Trophoblast cell (in vitro differentiated cells and primary cell): ENCODE measurements at regions not wholly inside any gene's neighbourhood (a gene's known extent, or its start where the extent isn't known, plus 50 kb on each side); places are given as distances from the start of the nearest gene placed in this dataset.

Experiments used
- DNase-seq, 2 donors: peaks; one replicate each; pipeline ENCODE4 v3.0.0-alpha.2; 2016
- H2AFZ ChIP-seq: 2 replicates; pipeline ENCODE4 v1.6.1; 2013; ENCODE audit warnings: low read length, moderate library complexity, mild to moderate bottlenecking; ENCODE audit not compliant: insufficient read depth, poor library complexity
- H2AK5ac ChIP-seq: 2 replicates; pipeline ENCODE4 v1.6.1; 2013; ENCODE audit warnings: mild to moderate bottlenecking, low read length
- H2BK120ac ChIP-seq: 2 replicates; pipeline ENCODE4 v1.6.1; 2013; ENCODE audit warnings: low read length, mild to moderate bottlenecking, moderate library complexity; ENCODE audit not compliant: insufficient read depth, poor library complexity
- H2BK12ac ChIP-seq: 2 replicates; pipeline ENCODE4 v1.6.1; 2013; ENCODE audit warnings: mild to moderate bottlenecking, low read length, moderate library complexity
- H2BK5ac ChIP-seq: 2 replicates; pipeline ENCODE4 v1.6.1; 2013; ENCODE audit warnings: low read length, low read depth, moderate library complexity, mild to moderate bottlenecking; ENCODE audit not compliant: poor library complexity
- H3K14ac ChIP-seq: 2 replicates; pipeline ENCODE4 v1.6.1; 2013; ENCODE audit warnings: mild to moderate bottlenecking, low read length
- H3K18ac ChIP-seq: 2 replicates; pipeline ENCODE4 v1.6.1; 2013; ENCODE audit warnings: mild to moderate bottlenecking, low read length
- H3K23ac ChIP-seq: 2 replicates; pipeline ENCODE4 v1.6.1; 2013; ENCODE audit warnings: low read length
- H3K27ac ChIP-seq: 2 replicates; pipeline ENCODE4 v1.5.1; 2013; ENCODE audit warnings: low read depth, mild to moderate bottlenecking, inconsistent platforms, low read length, moderate library complexity
- H3K27me3 ChIP-seq: 2 replicates; pipeline ENCODE4 v1.6.1; 2013; ENCODE audit warnings: inconsistent platforms, mild to moderate bottlenecking, low read length, moderate library complexity; ENCODE audit not compliant: insufficient read depth
- H3K36me3 ChIP-seq, 2 experiments: 1 replicate in 1 of 2; 2 replicates in 1 of 2; pipeline ENCODE4 v1.6.1; 2013; ENCODE audit warnings: low read length in 2 of 2, mild to moderate bottlenecking in 2 of 2, moderate library complexity in 1 of 2; ENCODE audit not compliant: insufficient read depth in 2 of 2, control insufficient read depth in 1 of 2
- H3K4ac ChIP-seq: 2 replicates; pipeline ENCODE4 v1.6.1; 2013; ENCODE audit warnings: low read depth, mild to moderate bottlenecking, low read length, moderate library complexity
- H3K4me1 ChIP-seq, 2 experiments: 1 replicate in 1 of 2; 2 replicates in 1 of 2; pipeline ENCODE4 v1.6.1; 2013; ENCODE audit warnings: low read length in 2 of 2, mild to moderate bottlenecking in 2 of 2, moderate library complexity in 1 of 2; ENCODE audit not compliant: insufficient read depth in 2 of 2, control insufficient read depth in 1 of 2
- H3K4me2 ChIP-seq: 2 replicates; pipeline ENCODE4 v1.6.1; 2013; ENCODE audit warnings: inconsistent platforms, mild to moderate bottlenecking, low read length, moderate library complexity
- H3K4me3 ChIP-seq: 2 replicates; pipeline ENCODE4 v1.5.1; 2013; ENCODE audit warnings: mild to moderate bottlenecking, low read depth, low read length, inconsistent platforms
- H3K79me1 ChIP-seq: one replicate; pipeline ENCODE4 v1.6.1; 2013; ENCODE audit warnings: low read length
- H3K79me2 ChIP-seq: 2 replicates; pipeline ENCODE4 v1.6.1; 2013; ENCODE audit warnings: low read length, mild to moderate bottlenecking; ENCODE audit not compliant: control insufficient read depth, insufficient read depth, poor library complexity
- H3K9ac ChIP-seq: 2 replicates; pipeline ENCODE4 v1.6.1; 2013; ENCODE audit warnings: mild to moderate bottlenecking, low read length
- H3K9me3 ChIP-seq: 2 replicates; pipeline ENCODE4 v1.6.1; 2013; ENCODE audit warnings: low read depth, mild to moderate bottlenecking, control low read depth, inconsistent platforms, low read length; ENCODE audit not compliant: insufficient read depth
- H4K12ac ChIP-seq: 2 replicates; pipeline ENCODE4 v1.6.1; 2013; ENCODE audit warnings: low read depth, mild to moderate bottlenecking, low read length, moderate library complexity
- H4K8ac ChIP-seq: 2 replicates; pipeline ENCODE4 v1.6.1; 2013; ENCODE audit warnings: low read depth, mild to moderate bottlenecking, low read length, moderate library complexity
- H4K91ac ChIP-seq: one replicate; pipeline ENCODE4 v1.6.1; 2013; ENCODE audit warnings: low read depth, mild to moderate bottlenecking, low read length, moderate library complexity
- WGBS: extraction: QIAGEN DNeasy Blood & Tissue Kit; methylation state at CpG from one replicate; pipeline ENCODE4 v1.1.7; 2013; ENCODE audit warnings: missing lambda C conversion rate; ENCODE audit not compliant: insufficient read length, insufficient coverage; ENCODE audit errors: extremely low coverage; 5-methylcytosine and 5-hydroxymethylcytosine counted together

DNA sequence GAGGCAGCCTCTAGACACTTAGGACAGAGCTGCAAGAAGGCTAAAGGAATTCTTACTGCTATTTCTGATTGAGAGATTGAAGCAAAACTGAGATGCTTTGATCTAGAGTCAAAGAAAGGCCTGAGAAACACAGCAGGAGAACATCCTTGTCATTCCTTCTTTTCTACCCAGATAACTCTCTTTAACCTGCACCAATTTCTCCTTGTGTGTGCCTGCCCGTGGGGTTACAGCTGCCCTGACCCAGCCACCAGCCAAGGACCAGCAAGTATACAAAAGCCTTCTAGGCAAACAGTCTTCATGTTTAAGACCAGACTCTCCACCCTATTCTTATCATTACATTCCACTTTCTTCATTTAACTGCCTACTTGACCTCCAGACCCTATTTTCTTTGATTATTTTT is 81.7 kb upstream of the PRB2 start:
- Histone ChIP-seq H3K9ac (no peak overlapping the region), H2BK5ac (no peak overlapping the region), H2AK5ac (no peak overlapping the region), H3K4ac (no peak overlapping the region), H2BK12ac (no peak overlapping the region), H3K14ac (no peak overlapping the region), H3K27me3 (no peaks in the 10 kb centered on the region), H3K23ac (no peak overlapping the region), H3K4me1 (no peaks in the 10 kb centered on the region), H3K18ac (no peak overlapping the region), H3K79me2 (no peaks in the 10 kb centered on the region), H3K79me1 (no peaks in the 10 kb centered on the region), H3K36me3 (no peaks in the 10 kb centered on the region), H3K4me2 (no peak overlapping the region), H2BK120ac (no peak overlapping the region), H3K9me3 (no peaks in the 10 kb centered on the region), H4K91ac (no peak overlapping the region), H4K12ac (no peak overlapping the region), H2AFZ (no peak overlapping the region), H3K4me3 (no peak overlapping the region), H4K8ac (no peak overlapping the region), H3K27ac (no peak overlapping the region)
- WGBS: no CpG with 5 or more reads among the region's 1 CpG
- DNase-seq: peak; percentile 62 to 71

DNA sequence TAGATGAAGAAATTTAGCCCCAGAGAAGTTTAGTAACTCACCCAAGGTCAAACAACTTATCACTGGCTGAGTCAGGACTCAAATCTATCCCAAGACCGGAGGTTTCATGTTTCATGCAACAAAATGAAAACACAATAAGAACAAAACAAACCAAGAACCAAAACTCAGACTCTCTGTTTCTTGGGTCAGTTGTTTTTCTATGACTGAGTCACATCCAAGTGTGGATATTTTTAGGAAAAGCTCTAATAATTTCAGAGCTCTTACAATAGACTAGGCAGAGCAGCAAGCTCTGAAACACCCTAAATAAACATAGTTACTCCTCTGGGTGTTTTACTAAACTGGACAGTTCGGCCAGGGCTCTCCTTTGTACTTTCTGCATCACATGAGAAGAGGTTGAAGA is 87.6 kb upstream of the PRB2 start:
- Histone ChIP-seq H3K4me2 (no peak overlapping the region), H3K27me3 (no peaks in the 10 kb centered on the region), H3K4me3 (no peak overlapping the region), H3K9ac (no peak overlapping the region), H3K14ac (no peak overlapping the region), H3K4ac (no peak overlapping the region), H3K18ac (no peak overlapping the region), H4K8ac (no peak overlapping the region), H4K91ac (no peak overlapping the region), H3K9me3 (peaks cover 2% of the 10 kb centered on the region), H3K79me2 (no peaks in the 10 kb centered on the region), H2BK120ac (no peak overlapping the region), H3K36me3 (no peaks in the 10 kb centered on the region), H4K12ac (no peak overlapping the region), H2AK5ac (no peak overlapping the region), H2BK12ac (no peak overlapping the region), H3K79me1 (no peaks in the 10 kb centered on the region), H3K27ac (no peak overlapping the region), H3K4me1 (no peaks in the 10 kb centered on the region), H2BK5ac (no peak overlapping the region), H2AFZ (no peak overlapping the region), H3K23ac (no peak overlapping the region)
- no peak for DNase-seq
- no CpG with 5 or more reads among the region's 2 CpGs for WGBS

DNA sequence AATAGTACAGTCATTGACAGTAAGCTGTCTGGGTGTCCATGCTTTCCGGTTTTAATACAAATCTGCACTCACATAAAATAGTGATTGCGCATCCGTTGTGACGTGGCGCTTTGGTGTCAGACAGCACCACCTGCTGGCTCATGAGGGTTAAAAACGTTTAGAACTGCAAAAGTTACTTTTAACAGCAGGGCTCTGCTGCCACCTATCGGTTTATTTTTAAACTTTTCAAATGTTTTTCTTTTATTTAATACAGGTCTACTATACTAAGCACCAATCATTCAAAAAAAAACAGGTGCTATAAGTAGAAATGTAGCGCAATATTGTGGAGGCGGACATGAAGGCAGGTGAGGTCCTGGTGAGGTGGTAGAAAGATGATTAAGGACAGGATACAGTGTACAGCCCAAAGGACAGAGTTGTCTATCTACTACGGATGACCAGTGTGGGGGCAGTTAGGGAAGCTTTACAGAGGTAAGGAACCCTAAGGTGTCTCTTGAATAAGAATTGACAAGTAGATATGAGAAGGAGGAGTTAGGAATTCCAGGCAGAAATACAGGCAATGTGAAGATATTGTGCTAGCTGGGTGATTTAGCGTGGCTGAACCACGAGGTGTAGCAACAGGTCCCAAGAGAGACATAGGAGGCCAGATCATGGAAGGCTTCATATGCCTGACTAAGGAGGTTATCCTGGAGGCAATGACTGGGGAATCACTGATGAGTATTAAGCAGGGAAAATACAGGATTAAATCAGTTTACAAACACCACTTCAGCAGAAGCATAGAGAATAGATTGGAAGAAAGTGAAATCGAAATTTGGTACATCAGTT is 91.5 kb upstream of the PRB2 start:
- peak; percentile 83 to 98 for DNase-seq
- Histone ChIP-seq H3K9me3 (peaks cover 2% of the 10 kb centered on the region), H3K27me3 (no peaks in the 10 kb centered on the region), H3K4ac (no peak overlapping the region), H3K27ac (no peak overlapping the region), H4K8ac (no peak overlapping the region), H3K9ac (no peak overlapping the region), H3K14ac (no peak overlapping the region), H4K12ac (no peak overlapping the region), H3K36me3 (no peaks in the 10 kb centered on the region), H3K4me1 (no peaks in the 10 kb centered on the region), H2BK12ac (no peak overlapping the region), H3K18ac (no peak overlapping the region), H2BK120ac (no peak overlapping the region), H2AFZ (no peak overlapping the region), H2AK5ac (no peak overlapping the region), H3K23ac (no peak overlapping the region), H3K4me2 (peak overlapping the region; percentile 42), H3K4me3 (no peak overlapping the region), H3K79me2 (no peaks in the 10 kb centered on the region), H2BK5ac (no peak overlapping the region), H3K79me1 (no peaks in the 10 kb centered on the region), H4K91ac (no peak overlapping the region)
- no CpG with 5 or more reads among the region's 13 CpGs for WGBS

DNA sequence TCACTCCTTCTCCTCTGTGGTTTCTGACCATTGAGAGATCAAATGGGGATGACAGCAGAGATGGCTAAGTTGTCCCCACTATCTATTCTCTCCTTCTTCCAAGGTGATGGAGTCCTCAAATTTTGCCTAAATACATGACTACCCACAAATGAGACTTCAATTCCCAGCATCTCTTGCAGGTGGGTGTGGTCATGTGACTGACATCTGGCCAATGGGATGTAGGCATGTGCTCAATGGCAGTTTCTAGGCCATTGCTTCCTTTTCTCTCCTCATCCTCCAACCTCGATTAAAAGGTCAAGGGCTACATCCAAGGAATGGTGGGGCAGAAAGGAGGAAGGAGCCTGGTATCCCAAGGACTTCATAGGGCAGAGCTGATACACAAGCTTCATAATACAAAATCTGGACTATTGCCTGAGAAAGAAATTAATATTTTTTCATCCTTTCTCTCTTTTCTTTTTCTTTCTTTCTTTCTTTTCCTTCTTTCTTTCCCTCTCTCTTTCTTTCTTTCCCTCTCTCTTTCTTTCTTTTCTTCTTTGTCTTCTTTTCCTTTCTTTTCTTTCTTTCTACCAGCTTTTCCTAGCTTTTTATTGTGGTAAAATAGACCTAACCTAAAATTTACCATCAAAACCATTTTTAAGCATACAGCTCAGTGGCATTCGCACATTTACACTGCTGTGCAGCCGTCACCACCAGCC is 100.9 kb upstream of the PRB2 start:
- Histone ChIP-seq H3K9me3 (peaks cover 5% of the 10 kb centered on the region), H4K8ac (no peak overlapping the region), H3K36me3 (no peaks in the 10 kb centered on the region), H2BK120ac (no peak overlapping the region), H3K27me3 (no peaks in the 10 kb centered on the region), H3K23ac (no peak overlapping the region), H2AFZ (no peak overlapping the region), H3K9ac (no peak overlapping the region), H2BK12ac (no peak overlapping the region), H2AK5ac (no peak overlapping the region), H3K4me3 (no peak overlapping the region), H3K4ac (no peak overlapping the region), H3K4me1 (no peaks in the 10 kb centered on the region), H3K18ac (no peak overlapping the region), H4K12ac (no peak overlapping the region), H3K27ac (no peak overlapping the region), H3K79me1 (no peaks in the 10 kb centered on the region), H4K91ac (no peak overlapping the region), H2BK5ac (no peak overlapping the region), H3K79me2 (no peaks in the 10 kb centered on the region), H3K4me2 (no peak overlapping the region), H3K14ac (no peak overlapping the region)
- DNase-seq: no peak
- WGBS: no CpG with 5 or more reads among the region's 3 CpGs
